NCI-H1048 (cell line): ENCODE measurements at regions not wholly inside any gene's neighbourhood (a gene's known extent, or its start where the extent isn't known, plus 50 kb on each side); places are given as distances from the start of the nearest gene placed in this dataset.

Experiments used
- DNase-seq: peaks from one replicate; lab custom pipeline; 2025; lab: John Stamatoyannopoulos, UW

- no peak for DNase-seq
Measured at GRCh38 chr18:26741758-26742157, 123.7 kb downstream of the AQP4 start.

DNA sequence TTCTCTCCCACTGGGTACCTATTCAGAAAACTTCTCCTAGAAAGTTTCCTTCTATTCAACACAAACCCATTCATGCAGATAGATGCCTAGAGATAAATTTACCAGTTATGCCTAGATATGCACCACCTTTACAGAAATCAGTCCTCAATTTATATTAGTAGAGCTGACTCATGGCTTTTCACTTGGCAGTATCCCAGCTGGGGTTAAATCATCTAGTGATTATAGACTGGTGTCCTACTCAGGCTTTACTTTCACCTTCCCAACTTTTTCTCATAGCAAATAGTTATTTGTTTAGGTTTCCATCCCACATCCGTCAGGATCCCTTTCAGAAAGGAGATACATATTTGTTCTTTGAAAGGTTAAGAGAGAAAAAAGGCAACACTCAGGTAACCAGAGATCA lies 124.5 kb downstream of the AQP4 start:
- DNase-seq = no peak

DNA sequence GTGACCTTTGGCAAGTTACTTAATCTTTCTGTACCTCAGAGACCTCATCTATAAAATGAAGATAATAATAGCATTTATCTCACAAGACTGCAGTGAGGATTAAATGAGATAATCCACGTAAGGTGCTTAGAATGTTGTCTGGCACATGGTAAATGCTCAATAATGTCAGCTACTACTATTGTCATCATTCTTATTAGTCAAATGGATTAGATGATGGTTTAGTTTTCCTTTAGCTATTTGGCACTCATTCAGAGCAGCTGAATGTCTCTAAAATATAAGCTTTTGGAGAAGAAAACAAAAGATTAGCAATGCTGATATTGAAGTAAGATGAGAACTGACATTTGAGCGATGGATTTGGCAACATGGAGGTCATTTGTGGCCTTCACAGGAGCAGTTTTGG lies 125.1 kb downstream of the AQP4 start:
- DNase-seq = no peak

DNA sequence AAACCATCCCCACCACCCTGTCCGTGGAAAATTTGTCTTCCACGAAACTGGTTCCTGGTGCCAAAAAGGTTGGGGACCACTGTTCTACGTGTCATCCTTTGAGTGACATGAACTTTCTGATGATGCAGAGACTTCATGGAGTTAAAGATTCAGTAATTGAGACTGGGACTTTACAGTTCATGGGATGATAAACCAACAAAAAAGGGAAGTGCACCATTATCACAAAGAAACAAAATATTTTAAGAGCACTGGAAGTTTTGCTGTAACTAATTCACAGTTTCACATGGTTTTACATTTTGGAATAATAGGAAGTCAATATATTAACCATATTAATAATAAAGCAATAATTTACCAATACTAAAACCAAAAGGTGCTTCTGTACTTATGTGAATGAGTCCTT lies 126.8 kb downstream of the AQP4 start:
- no peak for DNase-seq

DNA sequence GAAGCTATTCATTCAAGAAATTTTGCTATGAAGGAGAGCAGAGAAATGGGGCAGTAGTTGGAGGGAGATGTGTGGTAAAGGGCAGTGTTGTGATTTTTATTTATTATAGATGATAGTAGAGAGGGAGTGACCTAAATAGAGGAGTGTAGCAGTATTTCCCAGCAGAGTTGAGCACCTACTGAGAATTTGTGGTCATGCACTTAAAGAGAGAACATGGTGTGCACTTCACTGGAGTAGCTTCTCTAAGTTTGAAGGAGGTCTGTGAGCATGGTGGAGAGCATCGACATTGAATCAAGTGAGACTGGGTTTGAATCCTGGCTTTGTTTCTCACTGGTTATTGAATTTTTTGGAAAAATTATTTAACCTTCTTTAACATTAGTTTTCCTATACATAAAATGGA lies 129.2 kb downstream of the AQP4 start:
- DNase-seq = no peak

DNA sequence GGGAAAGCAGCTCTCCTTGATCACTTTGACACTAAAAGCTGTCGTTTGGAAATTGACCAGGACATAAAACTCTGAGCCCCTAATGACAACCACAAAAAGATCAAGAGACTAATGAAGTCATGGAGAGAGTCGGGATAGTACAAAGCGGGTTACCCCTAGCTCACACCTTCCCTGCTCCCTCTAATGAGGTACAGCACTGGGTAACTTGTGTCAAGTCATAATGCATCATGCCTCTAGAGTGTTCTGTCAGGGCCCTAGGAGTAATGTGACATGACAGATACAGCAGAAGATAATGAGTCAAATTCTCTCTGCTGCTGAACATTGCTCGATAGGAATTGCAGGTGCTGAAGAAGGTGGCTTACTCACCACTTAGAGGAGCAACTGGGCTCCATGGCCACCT lies 130.7 kb downstream of the AQP4 start:
- no peak for DNase-seq

- DNase-seq = no peak
Measured at GRCh38 chr18:26729449-26729848, 136.1 kb downstream of the AQP4 start.

- DNase-seq = no peak
Measured at GRCh38 chr18:26729008-26729407, 136.5 kb downstream of the AQP4 start.

GRCh38 chr18:26723981-26724380 lies 141.5 kb downstream of the AQP4 start:
- DNase-seq = no peak

- no peak for DNase-seq
Measured at GRCh38 chr18:26722565-26722931, 143.0 kb downstream of the AQP4 start.

DNA sequence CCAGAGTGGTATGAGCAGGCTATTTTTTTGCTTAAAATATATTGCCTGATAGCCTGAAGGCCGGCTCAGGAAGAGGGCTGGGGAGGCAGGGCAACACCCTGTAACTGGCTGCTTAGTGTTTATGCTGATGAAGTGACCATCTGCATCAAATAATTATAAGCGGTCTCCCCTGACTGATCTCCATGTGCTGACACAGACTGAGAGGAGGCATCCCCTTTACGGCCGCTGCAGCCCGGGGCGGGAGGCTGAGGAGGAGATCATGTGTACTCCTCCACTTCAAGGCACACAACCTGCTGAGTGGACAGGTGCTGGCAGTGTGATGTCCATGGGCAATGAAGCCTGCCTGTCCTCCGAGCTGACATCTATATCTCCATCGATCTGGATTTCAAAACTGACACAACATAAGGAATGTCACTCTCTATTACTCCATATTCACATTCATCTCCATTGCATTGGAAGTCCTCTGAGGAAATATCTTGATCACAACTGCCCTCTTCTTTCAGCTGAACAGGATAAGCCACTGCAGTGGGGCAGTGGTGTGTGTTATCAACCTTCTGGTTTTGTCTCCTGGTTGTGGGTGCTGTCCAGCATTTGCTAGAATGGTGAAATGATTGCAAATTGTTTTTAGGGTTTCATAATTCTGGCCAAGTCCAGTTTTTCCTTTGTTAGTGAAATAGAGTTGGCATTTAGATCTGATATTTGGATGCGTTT lies 143.5 kb downstream of the AQP4 start:
- DNase-seq = no peak

DNA sequence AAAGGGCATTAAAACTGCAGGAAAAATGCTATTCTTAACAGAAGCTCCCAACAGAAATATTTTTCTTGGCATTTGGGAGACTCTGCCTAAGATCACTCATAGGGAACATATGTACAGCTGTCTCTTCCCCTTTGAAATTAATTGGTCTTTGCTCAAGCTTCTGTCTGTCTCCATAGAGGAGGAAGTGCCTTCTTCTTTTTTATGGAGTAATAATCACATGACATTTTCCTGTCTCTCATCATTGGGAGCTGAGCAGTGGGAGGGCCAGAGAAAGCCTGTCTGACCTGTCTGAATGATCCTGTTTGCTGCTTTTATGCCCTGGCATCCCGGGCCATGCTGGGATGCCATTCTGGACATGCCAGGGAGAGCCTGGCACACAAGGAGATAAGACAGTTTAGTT lies 145.6 kb downstream of the AQP4 start:
- no peak for DNase-seq

DNA sequence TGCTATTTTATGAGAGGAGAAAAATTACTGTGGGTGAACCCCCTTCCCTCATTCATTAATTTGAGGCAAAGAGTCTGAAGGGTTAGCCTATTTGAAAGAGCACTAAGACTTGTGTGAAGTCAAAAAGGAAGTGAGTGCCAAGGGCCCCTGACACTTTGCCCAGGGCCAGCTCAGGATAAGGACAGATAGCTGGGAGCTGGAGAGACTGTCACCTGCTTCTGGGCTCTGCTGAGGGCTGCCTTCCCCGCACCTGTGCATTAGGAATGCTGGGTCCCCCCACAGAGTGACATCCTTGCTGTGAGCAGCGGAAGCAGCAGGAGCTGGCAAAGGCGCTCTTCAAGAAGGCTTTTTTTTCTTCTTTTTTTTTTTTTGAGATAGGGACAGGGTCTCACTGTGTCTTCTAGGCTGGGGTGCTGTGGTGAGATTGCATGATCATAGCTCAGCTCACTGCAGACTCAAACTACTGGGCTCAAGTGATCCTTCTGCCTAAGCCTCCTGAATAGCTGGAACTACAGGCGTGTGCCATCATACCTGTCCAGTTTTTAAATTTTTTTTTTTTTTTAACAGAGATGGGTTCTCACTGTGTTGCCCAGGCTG lies 148.3 kb downstream of the AQP4 start:
- no peak for DNase-seq

- no peak for DNase-seq
Measured at GRCh38 chr18:26714739-26715138, 150.8 kb downstream of the AQP4 start.

DNA sequence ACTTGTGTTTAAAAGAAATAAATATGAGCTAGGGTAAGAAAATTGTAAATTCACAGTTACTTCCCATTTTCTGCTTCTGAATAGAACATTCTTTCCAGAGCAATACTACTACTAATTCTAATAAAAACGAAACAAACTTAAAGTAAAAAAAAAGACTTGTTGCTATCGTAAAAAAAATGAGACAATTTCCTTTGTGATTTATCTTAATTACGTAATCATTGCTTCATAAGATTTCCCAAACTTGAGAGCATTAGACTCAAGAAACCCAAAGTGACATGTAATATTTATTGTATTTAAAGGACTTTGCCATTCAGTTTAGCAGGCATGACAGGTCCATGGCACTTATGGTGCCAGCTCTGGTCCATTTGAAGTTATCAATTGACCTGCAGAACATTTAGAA lies 153.8 kb downstream of the AQP4 start:
- no peak for DNase-seq

GRCh38 chr18:26710470-26711096 lies 154.9 kb downstream of the AQP4 start:
- DNase-seq = no peak

GRCh38 chr18:26709897-26710296 lies 155.6 kb downstream of the AQP4 start:
- no peak for DNase-seq

- DNase-seq = no peak
Measured at GRCh38 chr18:26708806-26709716, 156.4 kb downstream of the AQP4 start.

DNA sequence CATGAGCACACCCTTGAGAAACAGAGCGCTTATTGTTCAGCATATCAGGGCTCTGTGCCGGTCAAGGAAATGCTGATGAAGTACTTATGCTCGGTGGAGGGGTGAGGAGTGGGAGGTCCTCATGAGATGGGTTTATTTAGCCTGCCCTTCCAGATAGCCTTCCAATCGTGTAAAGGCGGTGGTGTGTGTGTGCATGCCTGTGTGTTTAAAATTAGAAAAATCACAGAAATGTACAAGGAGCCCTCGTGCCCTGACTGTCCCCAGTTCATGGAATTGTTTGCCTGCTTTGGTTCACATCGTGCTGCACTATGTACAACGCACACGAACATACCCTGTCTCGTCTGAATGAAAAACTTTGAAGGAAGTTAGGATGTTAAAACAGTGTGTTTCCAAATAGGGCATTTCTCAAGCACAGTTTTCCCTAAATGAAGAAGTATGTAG lies 158.6 kb downstream of the AQP4 start:
- no peak for DNase-seq

- DNase-seq = no peak
Measured at GRCh38 chr18:26705757-26706156, 157.4 kb upstream of the KCTD1 start.

- DNase-seq = no peak
Measured at GRCh38 chr18:26703170-26703930, 155.0 kb upstream of the KCTD1 start.

GRCh38 chr18:26702086-26702485 lies 153.7 kb upstream of the KCTD1 start:
- no peak for DNase-seq
